ENCODE measurements at regions not wholly inside any gene's neighbourhood (a gene's known extent, or its start where the extent isn't known, plus 50 kb on each side); places are given as distances from the start of the nearest gene placed in this dataset.
"Not testable (repeated sequence)": the region's sequence is repeated elsewhere in the genome, so short reads cannot be mapped to it uniquely, and the experiment has no call there.

GRCh38 chr14:105705862-105706700 is 179.7 kb downstream of the TMEM121 start:
- not testable (repeated sequence) for H3K4me1 Mint-ChIP-seq (ENCODE audit: low read depth)
- peak; percentile 24 for DNase-seq

DNA sequence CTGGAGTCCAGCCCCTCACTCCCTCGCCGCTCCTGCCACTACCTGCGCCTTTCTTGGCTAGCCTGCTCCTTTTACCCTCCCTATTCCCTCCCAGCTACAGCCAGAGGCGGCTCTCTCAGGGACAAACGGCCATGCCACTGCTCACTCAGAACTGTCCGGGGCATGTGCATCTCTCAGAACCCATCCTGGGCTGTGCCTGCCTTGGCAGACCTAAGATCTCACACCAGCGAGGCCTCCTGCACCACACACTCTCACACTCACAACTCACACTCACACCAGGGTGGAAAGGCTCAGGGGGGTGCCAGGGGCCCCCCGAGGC is 180.3 kb downstream of the TMEM121 start:
- intact Hi-C loops (cut with micrococcal nuclease); H3K4me3 Mint-ChIP-seq: not testable (repeated sequence)

More at GRCh38 chr14:105705862-105706700, 179.7 kb downstream of the TMEM121 start:
- POLR2A ChIA-PET; H3K36me3 Mint-ChIP-seq; H3K9me3 Mint-ChIP-seq; H3K27me3 Mint-ChIP-seq; H3K27ac Mint-ChIP-seq; H3K4me3 Mint-ChIP-seq; CTCF ChIA-PET; intact Hi-C loops (cut with micrococcal nuclease): not testable (repeated sequence)

GRCh38 chr14:105707099-105707498 is 180.7 kb downstream of the TMEM121 start:
- intact Hi-C loops (cut with micrococcal nuclease); H3K27me3 Mint-ChIP-seq; H3K27ac Mint-ChIP-seq; DNase-seq; H3K36me3 Mint-ChIP-seq; H3K9me3 Mint-ChIP-seq; POLR2A ChIA-PET; H3K4me3 Mint-ChIP-seq; CTCF ChIA-PET; H3K4me1 Mint-ChIP-seq (ENCODE audit: low read depth): not testable (repeated sequence)

More for the DNA sequence above, 180.3 kb downstream of the TMEM121 start:
- DNase-seq; H3K4me1 Mint-ChIP-seq (ENCODE audit: low read depth); H3K36me3 Mint-ChIP-seq; H3K9me3 Mint-ChIP-seq; H3K27ac Mint-ChIP-seq; POLR2A ChIA-PET; CTCF ChIA-PET; H3K27me3 Mint-ChIP-seq: not testable (repeated sequence)

DNA sequence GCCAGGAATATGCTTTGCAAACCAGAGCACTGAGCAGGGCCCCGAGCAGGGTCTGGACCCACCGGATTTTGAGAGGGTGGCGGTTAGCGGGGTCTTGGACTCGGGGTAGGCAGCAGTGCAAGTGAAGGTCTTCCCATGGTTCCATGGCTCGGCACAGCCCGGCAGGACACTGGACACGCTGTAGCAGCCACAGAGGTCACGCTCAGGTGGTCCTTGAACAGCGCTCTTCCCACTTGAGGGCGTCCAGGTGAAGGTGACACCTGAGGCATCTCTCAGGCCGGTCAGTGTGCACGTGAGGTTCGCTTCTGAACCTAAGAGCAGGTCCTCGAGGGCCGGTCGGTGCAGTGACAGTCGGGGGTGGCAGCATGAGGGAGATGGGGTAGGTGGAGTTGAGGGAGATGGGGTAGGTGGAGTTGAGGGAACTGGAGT is 181.4 kb downstream of the TMEM121 start:
- CTCF ChIA-PET = not testable (repeated sequence)

GRCh38 chr14:105708251-105709134 is 182.1 kb downstream of the TMEM121 start:
- H3K4me3 Mint-ChIP-seq; DNase-seq; H3K27ac Mint-ChIP-seq; CTCF ChIA-PET; H3K27me3 Mint-ChIP-seq; POLR2A ChIA-PET; intact Hi-C loops (cut with micrococcal nuclease); H3K4me1 Mint-ChIP-seq (ENCODE audit: low read depth); H3K9me3 Mint-ChIP-seq; H3K36me3 Mint-ChIP-seq: not testable (repeated sequence)

More for the DNA sequence above, 181.4 kb downstream of the TMEM121 start:
- intact Hi-C loops (cut with micrococcal nuclease); H3K27me3 Mint-ChIP-seq; DNase-seq; H3K27ac Mint-ChIP-seq; POLR2A ChIA-PET; H3K4me1 Mint-ChIP-seq (ENCODE audit: low read depth); H3K9me3 Mint-ChIP-seq; H3K4me3 Mint-ChIP-seq; H3K36me3 Mint-ChIP-seq: not testable (repeated sequence)

- no peak overlapping the region for H3K4me3 Mint-ChIP-seq
- H3K27me3 Mint-ChIP-seq = peaks cover 1% of the 10 kb centered on the region
- no peaks in the 10 kb centered on the region for H3K4me1 Mint-ChIP-seq (ENCODE audit: low read depth)
- no peaks in the 10 kb centered on the region for H3K9me3 Mint-ChIP-seq
- DNase-seq = no peak
- POLR2A ChIA-PET = no interaction called here
- intact Hi-C loops (cut with micrococcal nuclease) = no loop called here
- H3K27ac Mint-ChIP-seq = no peak overlapping the region
- CTCF ChIA-PET = no interaction called here
- no peaks in the 10 kb centered on the region for H3K36me3 Mint-ChIP-seq
Observed at GRCh38 chr14:105709281-105710118, 183.1 kb downstream of the TMEM121 start.

GRCh38 chr14:105710119-105711043 is 184.0 kb downstream of the TMEM121 start:
- DNase-seq = no peak
- H3K4me1 Mint-ChIP-seq (ENCODE audit: low read depth) = no peaks in the 10 kb centered on the region
- CTCF ChIA-PET = interaction anchor here (0.8 kb wide), 1 partner anchor 89 kb away, joined by 4 read pairs; no protein-coding TSS in a partner anchor
- intact Hi-C loops (cut with micrococcal nuclease) = no loop called here
- H3K27ac Mint-ChIP-seq = no peak overlapping the region
- H3K36me3 Mint-ChIP-seq = no peaks in the 10 kb centered on the region
- POLR2A ChIA-PET = no interaction called here
- peaks cover 1% of the 10 kb centered on the region for H3K27me3 Mint-ChIP-seq
- H3K9me3 Mint-ChIP-seq = no peaks in the 10 kb centered on the region
- no peak overlapping the region for H3K4me3 Mint-ChIP-seq

DNA sequence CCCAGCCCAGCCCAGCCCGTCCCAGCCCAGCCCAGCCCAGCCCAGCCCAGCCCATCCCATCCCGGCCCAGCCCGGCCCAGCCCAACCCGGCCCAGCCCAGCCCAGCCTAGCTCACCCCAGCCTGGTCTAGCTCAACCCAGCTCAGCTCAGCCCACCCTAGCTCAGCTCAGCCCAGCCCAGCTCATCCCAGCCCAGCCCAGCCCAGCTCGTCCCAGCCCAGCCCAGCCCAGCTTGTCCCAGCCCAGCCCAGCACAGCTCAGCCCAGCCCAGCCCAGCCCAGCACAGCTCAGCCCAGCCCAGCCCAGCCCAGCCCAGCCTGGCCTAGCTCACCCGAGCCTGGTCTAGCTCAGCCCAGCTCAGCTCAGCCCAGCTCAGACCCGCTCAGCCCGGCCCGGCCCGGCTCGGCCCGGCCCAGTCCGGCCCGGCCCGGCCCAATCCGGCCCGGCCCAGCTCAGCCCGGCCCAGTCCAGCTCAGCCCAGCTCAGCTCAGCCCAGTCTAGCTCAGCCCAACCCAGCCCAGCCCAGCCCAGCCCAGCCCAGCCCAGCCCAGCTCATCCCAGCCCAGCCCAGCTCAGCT is 184.7 kb downstream of the TMEM121 start:
- no peak for DNase-seq
- ChIA-PET CTCF (interaction anchor here (0.8 kb wide), 1 partner anchor 89 kb away, joined by 4 read pairs; no protein-coding TSS in a partner anchor), POLR2A (no interaction called here)
- H3K27ac Mint-ChIP-seq = no peak overlapping the region
- H3K4me1 Mint-ChIP-seq (ENCODE audit: low read depth) = no peaks in the 10 kb centered on the region
- no peak overlapping the region for H3K4me3 Mint-ChIP-seq
- H3K9me3 Mint-ChIP-seq = no peaks in the 10 kb centered on the region
- H3K27me3 Mint-ChIP-seq = no peaks in the 10 kb centered on the region
- H3K36me3 Mint-ChIP-seq = no peaks in the 10 kb centered on the region
- intact Hi-C loops (cut with micrococcal nuclease) = no loop called here

DNA sequence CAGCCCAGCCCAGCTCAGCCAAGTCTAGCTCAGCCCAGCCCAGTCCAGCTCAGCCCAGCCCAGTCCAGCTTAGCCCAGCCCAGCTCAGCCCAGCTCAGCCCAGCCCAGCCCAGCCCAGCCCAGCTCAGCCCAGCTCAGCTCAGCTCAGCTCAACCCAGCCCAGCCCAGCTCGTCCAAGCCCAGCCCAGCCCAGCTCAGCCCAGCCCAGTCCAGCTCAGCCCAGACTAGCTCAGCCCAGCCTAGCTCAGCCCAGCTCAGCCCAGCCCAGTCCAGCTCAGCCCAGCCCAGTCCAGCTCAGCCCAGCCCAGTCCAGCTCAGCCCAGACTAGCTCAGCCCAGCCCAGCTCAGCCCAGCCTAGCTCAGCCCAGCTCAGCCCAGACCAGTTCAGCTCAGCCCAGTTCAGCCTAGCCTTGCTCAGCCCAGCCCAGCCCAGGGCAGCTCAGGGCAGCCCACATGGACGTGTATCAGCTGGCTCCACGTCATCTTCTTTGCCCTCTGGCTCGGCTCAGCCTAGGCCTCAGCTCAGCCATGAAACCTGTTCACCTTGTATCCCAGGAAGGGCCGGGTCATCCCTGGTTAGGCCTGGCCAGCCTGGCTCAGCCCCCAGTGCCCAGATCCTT is 185.6 kb downstream of the TMEM121 start:
- ChIA-PET POLR2A (no interaction called here), CTCF (no interaction called here)
- Mint-ChIP-seq H3K36me3 (no peaks in the 10 kb centered on the region), H3K9me3 (no peaks in the 10 kb centered on the region), H3K4me1 (ENCODE audit: low read depth) (no peaks in the 10 kb centered on the region), H3K27me3 (no peaks in the 10 kb centered on the region), H3K27ac (no peak overlapping the region), H3K4me3 (no peak overlapping the region)
- intact Hi-C loops (cut with micrococcal nuclease) = no loop called here
- DNase-seq = no peak

GRCh38 chr14:105712670-105713069 is 186.3 kb downstream of the TMEM121 start:
- H3K36me3 Mint-ChIP-seq; H3K4me1 Mint-ChIP-seq (ENCODE audit: low read depth); H3K27me3 Mint-ChIP-seq; POLR2A ChIA-PET; intact Hi-C loops (cut with micrococcal nuclease); H3K9me3 Mint-ChIP-seq; CTCF ChIA-PET; DNase-seq; H3K4me3 Mint-ChIP-seq; H3K27ac Mint-ChIP-seq: not testable (repeated sequence)

DNA sequence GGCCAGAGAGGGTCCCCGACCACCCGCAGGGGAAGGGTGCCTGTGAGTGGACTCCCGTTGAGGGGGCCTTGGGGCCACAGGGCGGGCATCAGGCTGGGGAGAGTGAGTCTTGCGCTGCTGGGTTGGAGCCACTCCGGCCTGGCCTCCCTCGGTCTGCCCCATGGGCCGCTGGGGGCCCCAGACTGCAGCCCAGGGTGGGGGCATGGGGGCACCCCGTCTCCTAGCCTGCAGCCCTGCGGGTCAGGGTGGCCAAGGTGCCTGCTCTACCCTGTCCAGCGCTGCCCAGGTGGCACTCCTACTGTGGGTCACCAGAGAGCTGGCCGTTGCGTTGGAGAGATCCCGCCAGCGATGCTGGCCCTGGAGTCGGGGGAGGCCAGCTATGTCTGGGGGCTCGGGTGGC is 186.8 kb downstream of the TMEM121 start:
- H3K27me3 Mint-ChIP-seq; CTCF ChIA-PET; H3K36me3 Mint-ChIP-seq; DNase-seq; H3K4me3 Mint-ChIP-seq; POLR2A ChIA-PET; H3K27ac Mint-ChIP-seq; intact Hi-C loops (cut with micrococcal nuclease); H3K4me1 Mint-ChIP-seq (ENCODE audit: low read depth); H3K9me3 Mint-ChIP-seq: not testable (repeated sequence)

All from activated CD4-positive, alpha-beta memory T cell treated with anti-CD3 and anti-CD28 coated beads for 36 hours (primary cell).